H1 (cell line): ENCODE measurements at regions not wholly inside any gene's neighbourhood (a gene's known extent, or its start where the extent isn't known, plus 50 kb on each side); places are given as distances from the start of the nearest gene placed in this dataset.

Experiments
- CEBPB ChIP-seq: IDR thresholded peaks from 2 replicates; pipeline ENCODE4 v1.6.1; 2012; ENCODE audit warnings: low read depth, low read length
- CREB1 ChIP-seq: IDR thresholded peaks from 2 replicates; pipeline ENCODE4 v1.6.1; 2012; ENCODE audit warnings: inconsistent platforms
- EP300 ChIP-seq, 2 experiments: IDR thresholded peaks; 1 replicate in 1 of 2; 2 replicates in 1 of 2; pipeline ENCODE4 v1.6.1; 2011 to 2012; ENCODE audit warnings: low read depth in 2 of 2, low read length in 2 of 2, mild to moderate bottlenecking in 2 of 2, borderline replicate concordance in 1 of 2, inconsistent platforms in 1 of 2, moderate library complexity in 1 of 2
- FOSL1 ChIP-seq: IDR thresholded peaks from 2 replicates; pipeline ENCODE4 v1.6.1; 2011; ENCODE audit warnings: mild to moderate bottlenecking, low read depth, low read length, moderate library complexity; ENCODE audit not compliant: insufficient read depth
- GABPA ChIP-seq: IDR thresholded peaks from 2 replicates; pipeline ENCODE4 v1.6.1; 2011; ENCODE audit warnings: mild to moderate bottlenecking, low read length, moderate library complexity, borderline replicate concordance; ENCODE audit not compliant: insufficient read depth
- RFX5 ChIP-seq: IDR thresholded peaks from 2 replicates; pipeline ENCODE4 v1.6.1; 2011; ENCODE audit warnings: low read depth, low read length, improper control_type of control experiment, borderline replicate concordance
- SAP30 ChIP-seq: fragments of 300-600 bp; sonication (generic); IDR thresholded peaks from 2 replicates; pipeline ENCODE4 v1.7.1; 2012; ENCODE audit warnings: low read length, moderate library complexity, mild to moderate bottlenecking, inconsistent platforms; ENCODE audit not compliant: insufficient read depth, insufficient replicate concordance
- TF ChIP-seq, protein P1 (sequence below), 3 experiments: IDR thresholded peaks; 1 replicate in 2 of 3; 2 replicates in 1 of 3; pipeline versions ENCODE4 v1.5.1 to v1.6.1; 2011; ENCODE audit warnings: low read length in 3 of 3, mild to moderate bottlenecking in 3 of 3, inconsistent platforms in 2 of 3, low read depth in 1 of 3, moderate library complexity in 1 of 3; ENCODE audit not compliant: insufficient read depth in 1 of 3; ENCODE audit errors: control extremely low read depth in 1 of 3

DNA sequence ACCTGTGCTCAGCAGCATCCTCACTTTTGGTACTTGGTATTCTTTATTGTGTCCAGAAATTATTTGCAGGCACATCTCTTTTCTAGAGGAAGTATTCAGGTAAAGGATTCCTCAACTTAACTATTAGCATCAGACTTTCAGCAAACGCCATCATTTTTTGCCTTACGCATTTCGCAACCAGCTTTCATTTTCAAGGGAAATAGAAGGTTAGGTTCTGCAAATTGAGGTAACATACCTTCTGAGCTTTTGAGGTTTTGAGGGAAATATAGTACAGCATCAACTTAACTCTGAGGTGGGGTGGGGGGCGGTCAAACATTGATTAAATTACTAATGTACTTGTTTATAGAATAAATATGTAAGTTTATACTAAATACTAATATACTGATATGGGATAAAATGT lies 243.6 kb upstream of the RIMS1 start:
- TF ChIP-seq SAP30 (no peak), CEBPB (peak; percentile 60; the same call in 1 of the 2 replicates), GABPA (no peak), FOSL1 (no peak), EP300 (IDR thresholded peaks at IDR 0.05; ENCODE audit: borderline replicate concordance in 1 of 2, low read depth in 2 of 2, low read length in 2 of 2) (no peak), CREB1 (no peak), RFX5 (no peak)
- TF ChIP-seq, protein P1, sequence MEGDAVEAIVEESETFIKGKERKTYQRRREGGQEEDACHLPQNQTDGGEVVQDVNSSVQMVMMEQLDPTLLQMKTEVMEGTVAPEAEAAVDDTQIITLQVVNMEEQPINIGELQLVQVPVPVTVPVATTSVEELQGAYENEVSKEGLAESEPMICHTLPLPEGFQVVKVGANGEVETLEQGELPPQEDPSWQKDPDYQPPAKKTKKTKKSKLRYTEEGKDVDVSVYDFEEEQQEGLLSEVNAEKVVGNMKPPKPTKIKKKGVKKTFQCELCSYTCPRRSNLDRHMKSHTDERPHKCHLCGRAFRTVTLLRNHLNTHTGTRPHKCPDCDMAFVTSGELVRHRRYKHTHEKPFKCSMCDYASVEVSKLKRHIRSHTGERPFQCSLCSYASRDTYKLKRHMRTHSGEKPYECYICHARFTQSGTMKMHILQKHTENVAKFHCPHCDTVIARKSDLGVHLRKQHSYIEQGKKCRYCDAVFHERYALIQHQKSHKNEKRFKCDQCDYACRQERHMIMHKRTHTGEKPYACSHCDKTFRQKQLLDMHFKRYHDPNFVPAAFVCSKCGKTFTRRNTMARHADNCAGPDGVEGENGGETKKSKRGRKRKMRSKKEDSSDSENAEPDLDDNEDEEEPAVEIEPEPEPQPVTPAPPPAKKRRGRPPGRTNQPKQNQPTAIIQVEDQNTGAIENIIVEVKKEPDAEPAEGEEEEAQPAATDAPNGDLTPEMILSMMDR (IDR thresholded peaks at IDR 0.05; ENCODE audit: control extremely low read depth in 1 of 3, insufficient read depth in 1 of 3, low read depth in 1 of 3, low read length in 3 of 3), result no peak
